HL-60 (cell line): ENCODE measurements at regions not wholly inside any gene's neighbourhood (a gene's known extent, or its start where the extent isn't known, plus 50 kb on each side); places are given as distances from the start of the nearest gene placed in this dataset.

Experiments used
- DNase-seq, 2 experiments: peaks; one replicate each; pipeline ENCODE4 v3.0.0-alpha.2; 2010 to 2020; ENCODE audit warnings: low read depth in 1 of 2, low spot score in 1 of 2
- H3K27ac ChIP-seq: fragments of 250-450 bp; sonication (Bioruptor Pico); replicated peaks from 2 replicates; pipeline ENCODE4 v1.5.1; 2020; ENCODE audit warnings: mild to moderate bottlenecking, moderate library complexity
- H3K27me3 ChIP-seq: fragments of 250-450 bp; sonication (Bioruptor Pico); 2 replicates; pipeline ENCODE4 v1.5.1; 2021; ENCODE audit warnings: mild to moderate bottlenecking, moderate library complexity; ENCODE audit not compliant: insufficient read depth, poor library complexity, severe bottlenecking
- H3K4me3 ChIP-seq: replicated peaks from 2 replicates; pipeline ENCODE4 v1.5.1; 2011; ENCODE audit warnings: mild to moderate bottlenecking, control low read depth, low read length; ENCODE audit not compliant: insufficient read depth
- CTCF ChIP-seq: IDR thresholded peaks from one replicate; pipeline ENCODE4 v1.5.1; 2011; ENCODE audit warnings: low read length, control low read depth, inconsistent platforms; ENCODE audit not compliant: insufficient read depth
- GABPA ChIP-seq: IDR thresholded peaks from 2 replicates; pipeline ENCODE4 v1.6.1; 2012; ENCODE audit warnings: low read depth
- POLR2AphosphoS5 ChIP-seq: IDR thresholded peaks from 2 replicates; pipeline ENCODE4 v1.6.1; 2012; ENCODE audit warnings: low read depth
- REST ChIP-seq: IDR thresholded peaks from 2 replicates; pipeline ENCODE4 v1.6.1; 2012; ENCODE audit warnings: low read depth; ENCODE audit not compliant: insufficient replicate concordance
- SPI1 ChIP-seq: IDR thresholded peaks from 2 replicates; pipeline ENCODE4 v1.6.1; 2012; ENCODE audit warnings: low read depth, mild to moderate bottlenecking, borderline replicate concordance

- H3K4me3 ChIP-seq: no peak overlapping the region
- no peaks in the 10 kb centered on the region for H3K27me3 ChIP-seq
- no peak overlapping the region for H3K27ac ChIP-seq
- no peak for TF ChIP-seq CTCF
- TF ChIP-seq SPI1: no peak
- no peak for TF ChIP-seq REST
- no peak for TF ChIP-seq POLR2AphosphoS5
- TF ChIP-seq GABPA: no peak
- no peak for DNase-seq
Observed at GRCh38 chr5:15387931-15388524, 112.0 kb upstream of the FBXL7 start.

GRCh38 chr5:15386122-15386521 is 113.9 kb upstream of the FBXL7 start:
- no peak overlapping the region for H3K27ac ChIP-seq
- no peak for DNase-seq
- TF ChIP-seq GABPA (no peak), REST (no peak), POLR2AphosphoS5 (no peak), CTCF (no peak), SPI1 (no peak)
- H3K4me3 ChIP-seq: no peak overlapping the region
- no peaks in the 10 kb centered on the region for H3K27me3 ChIP-seq

GRCh38 chr5:15385553-15385952 is 114.4 kb upstream of the FBXL7 start:
- no peak overlapping the region for H3K27ac ChIP-seq
- H3K4me3 ChIP-seq: no peak overlapping the region
- H3K27me3 ChIP-seq: no peaks in the 10 kb centered on the region
- TF ChIP-seq GABPA: no peak
- no peak for TF ChIP-seq REST
- no peak for TF ChIP-seq SPI1
- TF ChIP-seq POLR2AphosphoS5: no peak
- TF ChIP-seq CTCF: no peak
- DNase-seq: no peak
